ENCODE measurements at regions not wholly inside any gene's neighbourhood (a gene's known extent, or its start where the extent isn't known, plus 50 kb on each side); places are given as distances from the start of the nearest gene placed in this dataset.

- Histone ChIP-seq H3K9me1 (replicated peaks; ENCODE audit: control insufficient read depth, extremely low read depth, insufficient read depth, low read length) (no peaks in the 10 kb centered on the region), H3K36me3 (ENCODE audit: control insufficient read depth in 2 of 2, extremely low read depth in 1 of 2, insufficient read depth in 2 of 2, low read length in 2 of 2) (no peaks in the 10 kb centered on the region), H3K9me3 (replicated peaks; ENCODE audit: control insufficient read depth, insufficient read depth, low read length) (no peaks in the 10 kb centered on the region), H4K20me1 (replicated peaks; ENCODE audit: control insufficient read depth, extremely low read depth, insufficient read depth, low read length) (no peaks in the 10 kb centered on the region), H3K9ac (replicated peaks; ENCODE audit: extremely low read depth, insufficient read depth, low read length) (no peak overlapping the region), H2AFZ (ENCODE audit: low read depth, low read length) (no peak overlapping the region), H3K27ac (ENCODE audit: insufficient read depth, low read depth, low read length) (no peak overlapping the region), H3K4me1 (ENCODE audit: control insufficient read depth, extremely low read depth, insufficient read depth, low read length) (no peaks in the 10 kb centered on the region), H3K4me3 (replicated peaks in 1 of 3; ENCODE audit: insufficient read depth in 1 of 3, low read depth in 1 of 3, low read length in 3 of 3) (no peak overlapping the region), H3K79me2 (ENCODE audit: control insufficient read depth, insufficient read depth, low read length) (no peaks in the 10 kb centered on the region), H3K4me2 (ENCODE audit: insufficient read depth, low read length) (no peak overlapping the region), H3K27me3 (ENCODE audit: control insufficient read depth in 2 of 2, insufficient read depth in 2 of 2, low read length in 2 of 2) (peaks cover 4 to 18% of the 10 kb centered on the region in 2 experiments)
- intact Hi-C loops (cut with micrococcal nuclease) (no loop called here), dilution Hi-C loops (cut with MboI; ENCODE audit: extremely low pct_ligation_motif_present, low sequenced_read_pairs) (no loop called here)
- no TSS peak for BruUV-seq (replicated peaks)
- DNase-seq (ENCODE audit: low read depth, low spot score) (no peak), FAIRE-seq (no peak)
- CTCF ChIA-PET, result no interaction called here
- TF ChIP-seq EZH2 (IDR thresholded peaks at IDR 0.05; ENCODE audit: borderline replicate concordance, low read depth, low read length, severe bottlenecking) (no peak), CTCF (IDR thresholded peaks at IDR 0.05; ENCODE audit: extremely low read depth in 1 of 2, insufficient read depth in 1 of 2, low read depth in 1 of 2, low read length in 2 of 2) (no peak), JUN (IDR thresholded peaks at IDR 0.05; ENCODE audit: borderline replicate concordance, insufficient read depth, insufficient read length, low read depth) (no peak), GATA2 (IDR thresholded peaks at IDR 0.05; ENCODE audit: insufficient read depth, insufficient read length, low read depth, low read length) (no peak), MYC (IDR thresholded peaks at IDR 0.05; ENCODE audit: low read depth, low read length) (no peak), FOS (IDR thresholded peaks at IDR 0.05; ENCODE audit: borderline replicate concordance, insufficient read depth, low read length) (no peak), POLR2AphosphoS5 (IDR thresholded peaks at IDR 0.05; ENCODE audit: insufficient read depth, low read depth, low read length) (no peak), POLR2A (IDR thresholded peaks at IDR 0.05; ENCODE audit: low read depth, low read length) (no peak)
- TF ChIP-seq, protein P1, sequence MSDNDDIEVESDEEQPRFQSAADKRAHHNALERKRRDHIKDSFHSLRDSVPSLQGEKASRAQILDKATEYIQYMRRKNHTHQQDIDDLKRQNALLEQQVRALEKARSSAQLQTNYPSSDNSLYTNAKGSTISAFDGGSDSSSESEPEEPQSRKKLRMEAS (IDR thresholded peaks at IDR 0.05; ENCODE audit: insufficient read depth, insufficient read length), result no peak
- POLR2A ChIA-PET, result no interaction called here
Measured at GRCh38 chr9:78441396-78441795, 144.5 kb downstream of the PSAT1 start.
